HEK293 (cell line): ENCODE measurements at regions not wholly inside any gene's neighbourhood (a gene's known extent, or its start where the extent isn't known, plus 50 kb on each side); places are given as distances from the start of the nearest gene placed in this dataset.

Experiments used
- CTCF ChIA-PET: fragments of 350-600 bp; formaldehyde crosslinking; extraction: SDS; loops from one replicate; lab custom pipeline; 2021; ENCODE audit warnings: antibody characterized with exemption; lab: Yijun Ruan, JAX
- POLR2A ChIA-PET: fragments of 300-600 bp; formaldehyde crosslinking; extraction: SDS; loops from one replicate; lab custom pipeline; 2020; ENCODE audit warnings: antibody characterized with exemption, inconsistent platforms; lab: Yijun Ruan, JAX
- H3K27ac ChIP-seq: fragments of 200-500 bp; sonication (Bioruptor generic); 2 replicates; pipeline ENCODE4 v1.5.1; 2014; ENCODE audit warnings: low read depth, low read length, control low read depth, inconsistent platforms; ENCODE audit errors: extremely low read depth
- H3K36me3 ChIP-seq, 2 experiments: fragments of 200-500 bp in 1 of 2; sonication (Bioruptor generic) in 1 of 2; 1 replicate in 1 of 2; 2 replicates in 1 of 2; pipeline ENCODE4 v1.5.1; 2014 to 2017; ENCODE audit warnings: inconsistent platforms in 2 of 2, low read length in 2 of 2; ENCODE audit not compliant: control insufficient read depth in 2 of 2, insufficient read depth in 1 of 2
- H3K4me1 ChIP-seq: fragments of 200-500 bp; sonication (Bioruptor generic); 2 replicates; pipeline ENCODE4 v1.5.1; 2014; ENCODE audit warnings: mild to moderate bottlenecking, low read length, inconsistent platforms; ENCODE audit not compliant: control insufficient read depth, insufficient read depth
- H3K4me3 ChIP-seq: 2 replicates; pipeline ENCODE4 v1.5.1; 2011; ENCODE audit warnings: low read depth, mild to moderate bottlenecking, control low read depth, low read length, moderate library complexity
- H3K9me3 ChIP-seq: fragments of 200-500 bp; sonication (Bioruptor generic); 2 replicates; pipeline ENCODE4 v1.5.1; 2014; ENCODE audit warnings: low read depth, low read length, inconsistent platforms; ENCODE audit not compliant: control insufficient read depth, insufficient read depth
- CTCF ChIP-seq: fragments of 450-650 bp; formaldehyde crosslinking; IDR thresholded peaks from 2 replicates; pipeline ENCODE4 v1.5.1; 2016; ENCODE audit warnings: missing biosample characterization, missing genetic modification characterization
- GLI2 ChIP-seq: fragments of 450-650 bp; formaldehyde crosslinking; IDR thresholded peaks from 2 replicates; pipeline ENCODE4; 2017; ENCODE audit warnings: missing biosample characterization, missing genetic modification characterization, low read depth, borderline replicate concordance
- GLIS2 ChIP-seq: fragments of 450-650 bp; formaldehyde crosslinking; IDR thresholded peaks from 2 replicates; pipeline ENCODE4 v1.5.1; 2016; ENCODE audit warnings: missing biosample characterization, missing genetic modification characterization
- HIC1 ChIP-seq: fragments of 450-650 bp; formaldehyde crosslinking; IDR thresholded peaks from 2 replicates; pipeline ENCODE4 v1.5.1; 2016; ENCODE audit warnings: missing biosample characterization, missing genetic modification characterization
- HOXC10 ChIP-seq: sonication (generic); formaldehyde crosslinking; IDR thresholded peaks from 2 replicates; pipeline ENCODE4 v1.8.1; 2023; ENCODE audit warnings: mild to moderate bottlenecking, missing genetic modification reagents
- IKZF3 ChIP-seq: fragments of 450-650 bp; IDR thresholded peaks from 2 replicates; pipeline ENCODE4 v1.5.0; 2018; ENCODE audit warnings: missing biosample characterization, mild to moderate bottlenecking, missing genetic modification characterization, moderate library complexity
- PRDM4 ChIP-seq: fragments of 450-650 bp; formaldehyde crosslinking; IDR thresholded peaks from 2 replicates; pipeline ENCODE4 v1.5.1; 2017; ENCODE audit warnings: missing biosample characterization, missing genetic modification characterization
- REPIN1 ChIP-seq: fragments of 450-650 bp; formaldehyde crosslinking; IDR thresholded peaks from 2 replicates; pipeline ENCODE4 v1.5.1; 2017; ENCODE audit warnings: missing biosample characterization, missing genetic modification characterization, low read depth
- SETDB1 ChIP-seq: IDR thresholded peaks from one replicate; pipeline ENCODE4 v1.6.1; 2017; ENCODE audit warnings: mild to moderate bottlenecking, low read length, moderate library complexity, mixed read lengths; ENCODE audit not compliant: insufficient read length
- ZFHX2 ChIP-seq: fragments of 450-650 bp; formaldehyde crosslinking; conservative IDR thresholded peaks from 2 replicates; pipeline ENCODE4 v1.5.1; 2016; ENCODE audit warnings: missing biosample characterization, missing genetic modification characterization
- ZFP3 ChIP-seq: fragments of 450-650 bp; formaldehyde crosslinking; IDR thresholded peaks from 2 replicates; pipeline ENCODE4 v1.5.1; 2016; ENCODE audit warnings: low read depth, missing biosample characterization, missing genetic modification characterization
- ZFP37 ChIP-seq: fragments of 450-650 bp; formaldehyde crosslinking; IDR thresholded peaks from 2 replicates; pipeline ENCODE4 v1.5.1; 2016; ENCODE audit warnings: missing biosample characterization, missing genetic modification characterization
- ZNF146 ChIP-seq: fragments of 450-650 bp; formaldehyde crosslinking; IDR thresholded peaks from 2 replicates; pipeline ENCODE4 v1.5.1; 2016; ENCODE audit warnings: missing biosample characterization, missing genetic modification characterization
- ZNF2 ChIP-seq: fragments of 450-650 bp; formaldehyde crosslinking; IDR thresholded peaks from 2 replicates; pipeline ENCODE4 v1.5.1; 2016; ENCODE audit warnings: missing biosample characterization, missing genetic modification characterization
- ZNF280D ChIP-seq: fragments of 450-650 bp; formaldehyde crosslinking; IDR thresholded peaks from 2 replicates; pipeline ENCODE4 v1.5.1; 2016; ENCODE audit warnings: missing biosample characterization, missing genetic modification characterization
- ZNF391 ChIP-seq: fragments of 450-650 bp; formaldehyde crosslinking; IDR thresholded peaks from 2 replicates; pipeline ENCODE4 v1.5.1; 2016; ENCODE audit warnings: low read depth, missing biosample characterization, missing genetic modification characterization, borderline replicate concordance
- ZNF48 ChIP-seq: fragments of 450-650 bp; formaldehyde crosslinking; IDR thresholded peaks from 2 replicates; pipeline ENCODE4 v1.5.1; 2016; ENCODE audit warnings: missing biosample characterization, missing genetic modification characterization
- ZNF514 ChIP-seq: fragments of 450-650 bp; formaldehyde crosslinking; IDR thresholded peaks from 2 replicates; pipeline ENCODE4 v1.5.1; 2016; ENCODE audit warnings: missing biosample characterization, missing genetic modification characterization
- ZNF529 ChIP-seq: fragments of 450-650 bp; formaldehyde crosslinking; IDR thresholded peaks from 2 replicates; pipeline ENCODE4 v1.5.1; 2017; ENCODE audit warnings: missing genetic modification characterization, missing biosample characterization; ENCODE audit not compliant: insufficient replicate concordance
- ZNF548 ChIP-seq: fragments of 450-650 bp; formaldehyde crosslinking; IDR thresholded peaks from 2 replicates; pipeline ENCODE4 v1.5.1; 2016; ENCODE audit warnings: missing biosample characterization, missing genetic modification characterization
- ZNF560 ChIP-seq: fragments of 450-650 bp; formaldehyde crosslinking; IDR thresholded peaks from 2 replicates; pipeline ENCODE4 v1.5.1; 2017; ENCODE audit warnings: missing biosample characterization, missing genetic modification characterization, borderline replicate concordance
- ZNF561 ChIP-seq: fragments of 450-650 bp; IDR thresholded peaks from 2 replicates; pipeline ENCODE4 v1.5.1; 2018; ENCODE audit warnings: missing biosample characterization, missing genetic modification characterization, borderline replicate concordance
- ZNF571 ChIP-seq: fragments of 450-650 bp; formaldehyde crosslinking; IDR thresholded peaks from 2 replicates; pipeline ENCODE4 v1.5.0; 2017; ENCODE audit warnings: missing biosample characterization, missing genetic modification characterization
- ZNF621 ChIP-seq: fragments of 450-650 bp; formaldehyde crosslinking; IDR thresholded peaks from 2 replicates; pipeline ENCODE4 v1.5.1; 2017; ENCODE audit warnings: missing biosample characterization, missing genetic modification characterization
- ZNF624 ChIP-seq: fragments of 450-650 bp; formaldehyde crosslinking; IDR thresholded peaks from 2 replicates; pipeline ENCODE4 v1.5.1; 2017; ENCODE audit warnings: missing biosample characterization, missing genetic modification characterization
- ZSCAN23 ChIP-seq: fragments of 450-650 bp; formaldehyde crosslinking; IDR thresholded peaks from 2 replicates; pipeline ENCODE4 v1.5.1; 2016; ENCODE audit warnings: missing biosample characterization, missing genetic modification characterization
- ZSCAN5A ChIP-seq: fragments of 450-650 bp; formaldehyde crosslinking; IDR thresholded peaks from 2 replicates; pipeline ENCODE4 v1.5.1; 2016; ENCODE audit warnings: missing biosample characterization, missing genetic modification characterization

- TF ChIP-seq ZNF280D (tag by site-specific recombination) (no peak), ZNF391 (tag by site-specific recombination) (no peak), ZNF560 (tag by site-specific recombination) (no peak), ZNF621 (no peak), ZNF2 (no peak), PRDM4 (tag by site-specific recombination) (no peak), ZSCAN5A (tag by site-specific recombination) (no peak)
These were observed 179.3 kb upstream of the MGAT5 start (continued) for GRCh38 chr2:134074619-134075018.

- Histone ChIP-seq H3K36me3 (no peaks in the 10 kb centered on the region), H3K27ac (no peak overlapping the region), H3K4me3 (no peak overlapping the region), H3K9me3 (no peaks in the 10 kb centered on the region), H3K4me1 (no peaks in the 10 kb centered on the region)
- CTCF ChIA-PET: no interaction called here
- TF ChIP-seq ZNF624 (tag by site-specific recombination) (no peak), HOXC10 (CRISPR knock-in tag) (no peak), ZNF571 (tag by site-specific recombination) (no peak), ZSCAN23 (tag by site-specific recombination) (no peak), ZFP37 (tag by site-specific recombination) (no peak), ZNF529 (tag by site-specific recombination) (no peak), ZNF146 (no peak), ZFP3 (tag by site-specific recombination) (no peak), CTCF (tag by site-specific recombination) (no peak), ZNF48 (tag by site-specific recombination) (no peak), IKZF3 (tag by site-specific recombination) (no peak), GLIS2 (tag by site-specific recombination) (no peak), ZFHX2 (tag by site-specific recombination) (no peak), ZNF548 (tag by site-specific recombination) (no peak), GLI2 (tag by site-specific recombination) (no peak), SETDB1 (no peak), ZNF561 (tag by site-specific recombination) (no peak), HIC1 (tag by site-specific recombination) (no peak), REPIN1 (tag by site-specific recombination) (no peak), ZNF514 (no peak)
- POLR2A ChIA-PET: no interaction called here
These were observed 178.7 kb upstream of the MGAT5 start for GRCh38 chr2:134075204-134075603.
